ENCODE measurements at regions not wholly inside any gene's neighbourhood (a gene's known extent, or its start where the extent isn't known, plus 50 kb on each side); places are given as distances from the start of the nearest gene placed in this dataset.

- peaks cover 19% of the 10 kb centered on the region for H3K4me1 ChIP-seq (ENCODE audit: control insufficient read depth, extremely low read depth, insufficient read depth, low read length)
- no peaks in the 10 kb centered on the region for H3K36me3 ChIP-seq (ENCODE audit: control insufficient read depth in 2 of 2, extremely low read depth in 1 of 2, insufficient read depth in 2 of 2, low read length in 2 of 2)
- DNase-seq (ENCODE audit: low read depth, low spot score) = no peak
- H3K4me2 ChIP-seq (ENCODE audit: control insufficient read depth, extremely low read depth, insufficient read depth, low read depth, low read length) = peak overlapping the region; percentile 54
- no peaks in the 10 kb centered on the region for H4K20me1 ChIP-seq (ENCODE audit: control insufficient read depth, extremely low read depth, insufficient read depth, low read length)
- H2AFZ ChIP-seq (ENCODE audit: control insufficient read depth, low read length) = no peak overlapping the region
- TF ChIP-seq CTCF (optimal IDR thresholded peaks at IDR 0.05 in 1 of 3, IDR thresholded peaks at IDR 0.05 in 1 of 3, conservative IDR thresholded peaks at IDR 0.05 in 1 of 3; ENCODE audit: extremely low read depth in 1 of 3, insufficient read depth in 2 of 3, low read length in 3 of 3) = no peak
- no peak for TF ChIP-seq EZH2 (IDR thresholded peaks at IDR 0.05; ENCODE audit: low read length)
- dilution Hi-C loops (cut with MboI; ENCODE audit: extremely low pct_ligation_motif_present, low sequenced_read_pairs) = no loop called here
- no peaks in the 10 kb centered on the region for H3K9me3 ChIP-seq (ENCODE audit: control insufficient read depth, low read depth, low read length)
- H3K9ac ChIP-seq (ENCODE audit: control insufficient read depth, extremely low read depth, insufficient read depth, low read length) = no peak overlapping the region
- FAIRE-seq = no peak
- no peaks in the 10 kb centered on the region for H3K9me1 ChIP-seq (ENCODE audit: control insufficient read depth, extremely low read depth, insufficient read depth, low read length)
- H3K27me3 ChIP-seq (ENCODE audit: control insufficient read depth, extremely low read depth, insufficient read depth, low read length) = no peaks in the 10 kb centered on the region
- no peaks in the 10 kb centered on the region for H3K79me2 ChIP-seq (ENCODE audit: control insufficient read depth, insufficient read depth, low read length)
- no peak overlapping the region for H3K27ac ChIP-seq (ENCODE audit: control insufficient read depth, insufficient read depth, low read length)
- H3K4me3 ChIP-seq (ENCODE audit: control insufficient read depth in 2 of 3, extremely low read depth in 1 of 3, insufficient read depth in 2 of 3, low read depth in 1 of 3, low read length in 3 of 3) = no peak overlapping the region
These were observed 87.4 kb downstream of the FOXL3 start for GRCh38 chr7:377080-378040.

GRCh38 chr7:378041-378420 is 88.1 kb downstream of the FOXL3 start:
- Histone ChIP-seq H2AFZ (ENCODE audit: control insufficient read depth, low read length) (no peak overlapping the region), H3K9me1 (ENCODE audit: control insufficient read depth, extremely low read depth, insufficient read depth, low read length) (no peaks in the 10 kb centered on the region), H3K27ac (ENCODE audit: control insufficient read depth, insufficient read depth, low read length) (no peak overlapping the region), H3K4me3 (ENCODE audit: control insufficient read depth in 2 of 3, extremely low read depth in 1 of 3, insufficient read depth in 2 of 3, low read depth in 1 of 3, low read length in 3 of 3) (no peak overlapping the region), H3K9me3 (ENCODE audit: control insufficient read depth, low read depth, low read length) (no peaks in the 10 kb centered on the region), H3K4me1 (ENCODE audit: control insufficient read depth, extremely low read depth, insufficient read depth, low read length) (peaks cover 19% of the 10 kb centered on the region), H3K9ac (ENCODE audit: control insufficient read depth, extremely low read depth, insufficient read depth, low read length) (no peak overlapping the region), H3K36me3 (ENCODE audit: control insufficient read depth in 2 of 2, extremely low read depth in 1 of 2, insufficient read depth in 2 of 2, low read length in 2 of 2) (no peaks in the 10 kb centered on the region), H3K4me2 (ENCODE audit: control insufficient read depth, extremely low read depth, insufficient read depth, low read depth, low read length) (no peak overlapping the region), H3K79me2 (ENCODE audit: control insufficient read depth, insufficient read depth, low read length) (no peaks in the 10 kb centered on the region), H4K20me1 (ENCODE audit: control insufficient read depth, extremely low read depth, insufficient read depth, low read length) (no peaks in the 10 kb centered on the region), H3K27me3 (ENCODE audit: control insufficient read depth, extremely low read depth, insufficient read depth, low read length) (no peaks in the 10 kb centered on the region)
- dilution Hi-C loops (cut with MboI; ENCODE audit: extremely low pct_ligation_motif_present, low sequenced_read_pairs) = no loop called here
- DNase-seq (ENCODE audit: low read depth, low spot score) (no peak), FAIRE-seq (no peak)
- TF ChIP-seq EZH2 (IDR thresholded peaks at IDR 0.05; ENCODE audit: low read length) = no peak
- no peak for TF ChIP-seq CTCF (optimal IDR thresholded peaks at IDR 0.05 in 1 of 3, IDR thresholded peaks at IDR 0.05 in 1 of 3, conservative IDR thresholded peaks at IDR 0.05 in 1 of 3; ENCODE audit: extremely low read depth in 1 of 3, insufficient read depth in 2 of 3, low read length in 3 of 3)

Measured in keratinocyte (primary cell).